ENCODE measurements at regions not wholly inside any gene's neighbourhood (a gene's known extent, or its start where the extent isn't known, plus 50 kb on each side); places are given as distances from the start of the nearest gene placed in this dataset.

GRCh38 chr2:173684896-173685459 lies 280.2 kb downstream of the SP3 start:
- Histone ChIP-seq H3K27me3 (replicated peaks; ENCODE audit: control insufficient read depth, insufficient read depth, low read length) (no peaks in the 10 kb centered on the region), H3K4me3 (replicated peaks; ENCODE audit: low read depth, low read length) (no peak overlapping the region), H3K36me3 (ENCODE audit: control insufficient read depth, insufficient read depth, low read length) (no peaks in the 10 kb centered on the region)
- no peak for TF ChIP-seq CTCF (IDR thresholded peaks at IDR 0.05; ENCODE audit: insufficient read depth, low read length, poor library complexity, severe bottlenecking)
- DNase-seq (ENCODE audit: extremely low read depth, insufficient read length) = no peak

GRCh38 chr2:173690349-173690748 lies 274.8 kb downstream of the SP3 start:
- H3K27me3 ChIP-seq (replicated peaks; ENCODE audit: control insufficient read depth, insufficient read depth, low read length) = no peaks in the 10 kb centered on the region
- H3K4me3 ChIP-seq (replicated peaks; ENCODE audit: low read depth, low read length) = no peak overlapping the region
- DNase-seq (ENCODE audit: extremely low read depth, insufficient read length) = no peak
- TF ChIP-seq CTCF (IDR thresholded peaks at IDR 0.05; ENCODE audit: insufficient read depth, low read length, poor library complexity, severe bottlenecking) = no peak
- no peaks in the 10 kb centered on the region for H3K36me3 ChIP-seq (ENCODE audit: control insufficient read depth, insufficient read depth, low read length)

- Histone ChIP-seq H3K4me3 (replicated peaks; ENCODE audit: low read depth, low read length) (no peak overlapping the region), H3K36me3 (ENCODE audit: control insufficient read depth, insufficient read depth, low read length) (no peaks in the 10 kb centered on the region), H3K27me3 (replicated peaks; ENCODE audit: control insufficient read depth, insufficient read depth, low read length) (no peaks in the 10 kb centered on the region)
- no peak for DNase-seq (ENCODE audit: extremely low read depth, insufficient read length)
- TF ChIP-seq CTCF (IDR thresholded peaks at IDR 0.05; ENCODE audit: insufficient read depth, low read length, poor library complexity, severe bottlenecking) = no peak
These were observed 273.1 kb downstream of the SP3 start for GRCh38 chr2:173692068-173692467.

- Histone ChIP-seq H3K36me3 (ENCODE audit: control insufficient read depth, insufficient read depth, low read length) (no peaks in the 10 kb centered on the region), H3K4me3 (replicated peaks; ENCODE audit: low read depth, low read length) (no peak overlapping the region), H3K27me3 (replicated peaks; ENCODE audit: control insufficient read depth, insufficient read depth, low read length) (no peaks in the 10 kb centered on the region)
- DNase-seq (ENCODE audit: extremely low read depth, insufficient read length) = no peak
- no peak for TF ChIP-seq CTCF (IDR thresholded peaks at IDR 0.05; ENCODE audit: insufficient read depth, low read length, poor library complexity, severe bottlenecking)
These were observed 272.1 kb downstream of the SP3 start for GRCh38 chr2:173693044-173693589.

GRCh38 chr2:173696274-173696673 lies 268.9 kb downstream of the SP3 start:
- no peaks in the 10 kb centered on the region for H3K27me3 ChIP-seq (replicated peaks; ENCODE audit: control insufficient read depth, insufficient read depth, low read length)
- no peak for DNase-seq (ENCODE audit: extremely low read depth, insufficient read length)
- H3K4me3 ChIP-seq (replicated peaks; ENCODE audit: low read depth, low read length) = no peak overlapping the region
- TF ChIP-seq CTCF (IDR thresholded peaks at IDR 0.05; ENCODE audit: insufficient read depth, low read length, poor library complexity, severe bottlenecking) = no peak
- H3K36me3 ChIP-seq (ENCODE audit: control insufficient read depth, insufficient read depth, low read length) = no peaks in the 10 kb centered on the region

- TF ChIP-seq CTCF (IDR thresholded peaks at IDR 0.05; ENCODE audit: insufficient read depth, low read length, poor library complexity, severe bottlenecking) = no peak
- H3K4me3 ChIP-seq (replicated peaks; ENCODE audit: low read depth, low read length) = no peak overlapping the region
- no peak for DNase-seq (ENCODE audit: extremely low read depth, insufficient read length)
- H3K27me3 ChIP-seq (replicated peaks; ENCODE audit: control insufficient read depth, insufficient read depth, low read length) = no peaks in the 10 kb centered on the region
- H3K36me3 ChIP-seq (ENCODE audit: control insufficient read depth, insufficient read depth, low read length) = no peaks in the 10 kb centered on the region
These were observed 267.2 kb downstream of the SP3 start for GRCh38 chr2:173697929-173698328.

Measured in GM06990 (cell line).